ENCODE measurements at regions not wholly inside any gene's neighbourhood (a gene's known extent, or its start where the extent isn't known, plus 50 kb on each side); places are given as distances from the start of the nearest gene placed in this dataset.

DNA sequence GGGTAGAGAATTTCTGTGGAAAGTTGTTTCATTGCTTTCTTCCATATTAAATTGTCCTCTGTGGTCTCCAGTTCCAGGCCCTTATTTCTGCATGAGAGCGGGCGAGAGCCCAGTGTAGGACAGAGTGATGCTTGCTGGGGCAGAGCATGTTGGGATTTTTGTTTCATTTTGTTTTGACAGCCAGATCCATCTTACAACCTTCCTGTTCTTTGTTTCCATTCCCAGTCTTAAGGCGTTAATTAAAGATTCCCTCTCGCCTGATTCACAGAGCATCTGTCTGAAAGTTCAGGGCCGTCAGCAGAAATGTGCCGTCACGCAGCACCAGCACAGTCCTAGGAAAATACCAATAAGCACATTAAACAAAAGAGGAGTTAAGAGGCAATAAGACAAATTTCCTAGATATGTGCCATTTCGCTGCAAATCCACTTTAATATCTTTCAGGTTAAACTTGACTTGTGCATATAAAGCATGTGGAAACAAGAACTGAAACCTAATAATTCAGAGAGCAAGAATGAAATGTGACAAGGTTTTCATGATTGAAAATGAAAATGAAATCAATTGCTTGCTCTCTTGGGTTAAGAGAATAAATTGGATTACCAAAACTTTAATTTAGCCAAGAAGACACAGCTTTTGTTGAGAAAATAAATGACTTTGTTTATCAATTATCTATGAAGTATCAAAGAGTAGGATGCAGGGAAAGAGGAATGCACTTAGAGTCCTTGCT is 210.7 kb upstream of the SLC10A2 start:
- no peak overlapping the region for H3K4me3 ChIP-seq
- no peaks in the 10 kb centered on the region for H3K4me1 ChIP-seq
- intact Hi-C loops (cut with DNase I): no loop called here
- H3K27me3 ChIP-seq: no peaks in the 10 kb centered on the region
- DNase-seq (ENCODE audit: extremely low spot score in 2 of 2): no peak
- no peaks in the 10 kb centered on the region for H3K9me3 ChIP-seq
- H3K36me3 ChIP-seq: no peaks in the 10 kb centered on the region
- TF ChIP-seq, protein P1, sequence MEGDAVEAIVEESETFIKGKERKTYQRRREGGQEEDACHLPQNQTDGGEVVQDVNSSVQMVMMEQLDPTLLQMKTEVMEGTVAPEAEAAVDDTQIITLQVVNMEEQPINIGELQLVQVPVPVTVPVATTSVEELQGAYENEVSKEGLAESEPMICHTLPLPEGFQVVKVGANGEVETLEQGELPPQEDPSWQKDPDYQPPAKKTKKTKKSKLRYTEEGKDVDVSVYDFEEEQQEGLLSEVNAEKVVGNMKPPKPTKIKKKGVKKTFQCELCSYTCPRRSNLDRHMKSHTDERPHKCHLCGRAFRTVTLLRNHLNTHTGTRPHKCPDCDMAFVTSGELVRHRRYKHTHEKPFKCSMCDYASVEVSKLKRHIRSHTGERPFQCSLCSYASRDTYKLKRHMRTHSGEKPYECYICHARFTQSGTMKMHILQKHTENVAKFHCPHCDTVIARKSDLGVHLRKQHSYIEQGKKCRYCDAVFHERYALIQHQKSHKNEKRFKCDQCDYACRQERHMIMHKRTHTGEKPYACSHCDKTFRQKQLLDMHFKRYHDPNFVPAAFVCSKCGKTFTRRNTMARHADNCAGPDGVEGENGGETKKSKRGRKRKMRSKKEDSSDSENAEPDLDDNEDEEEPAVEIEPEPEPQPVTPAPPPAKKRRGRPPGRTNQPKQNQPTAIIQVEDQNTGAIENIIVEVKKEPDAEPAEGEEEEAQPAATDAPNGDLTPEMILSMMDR (IDR thresholded peaks at IDR 0.05): no peak
- TF ChIP-seq POLR2A (IDR thresholded peaks at IDR 0.05) (no peak), POLR2AphosphoS5 (IDR thresholded peaks at IDR 0.05; ENCODE audit: insufficient read depth in 1 of 2, low read depth in 1 of 2) (no peak)
- no peak overlapping the region for H3K27ac ChIP-seq

DNA sequence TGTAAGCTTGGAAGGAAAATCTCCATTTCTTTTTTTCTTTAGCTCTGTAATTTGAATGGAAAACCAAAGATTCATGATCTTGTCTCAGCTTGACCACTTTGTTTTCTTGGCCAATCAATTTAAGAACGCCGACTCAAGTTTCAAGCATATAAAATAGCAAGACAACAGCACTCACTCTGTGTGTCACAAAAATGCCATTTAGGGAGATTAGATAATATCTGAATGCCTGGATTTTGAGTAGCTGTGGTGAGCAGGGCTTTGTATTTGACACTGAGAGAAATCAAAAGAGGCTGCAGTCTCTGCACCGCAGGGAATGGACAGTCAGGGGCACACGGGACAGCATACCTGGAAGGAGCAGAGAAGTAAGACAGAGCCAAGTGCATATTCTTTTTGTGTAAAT is 209.5 kb upstream of the SLC10A2 start:
- H3K9me3 ChIP-seq: no peaks in the 10 kb centered on the region
- H3K4me3 ChIP-seq: no peak overlapping the region
- H3K27me3 ChIP-seq: no peaks in the 10 kb centered on the region
- intact Hi-C loops (cut with DNase I): no loop called here
- no peaks in the 10 kb centered on the region for H3K4me1 ChIP-seq
- no peak overlapping the region for H3K27ac ChIP-seq
- no peak for DNase-seq (ENCODE audit: extremely low spot score in 2 of 2)
- H3K36me3 ChIP-seq: no peaks in the 10 kb centered on the region
- no peak for TF ChIP-seq POLR2AphosphoS5 (IDR thresholded peaks at IDR 0.05; ENCODE audit: insufficient read depth in 1 of 2, low read depth in 1 of 2)
- TF ChIP-seq, protein P1 (IDR thresholded peaks at IDR 0.05): no peak
- TF ChIP-seq POLR2A (IDR thresholded peaks at IDR 0.05): no peak

DNA sequence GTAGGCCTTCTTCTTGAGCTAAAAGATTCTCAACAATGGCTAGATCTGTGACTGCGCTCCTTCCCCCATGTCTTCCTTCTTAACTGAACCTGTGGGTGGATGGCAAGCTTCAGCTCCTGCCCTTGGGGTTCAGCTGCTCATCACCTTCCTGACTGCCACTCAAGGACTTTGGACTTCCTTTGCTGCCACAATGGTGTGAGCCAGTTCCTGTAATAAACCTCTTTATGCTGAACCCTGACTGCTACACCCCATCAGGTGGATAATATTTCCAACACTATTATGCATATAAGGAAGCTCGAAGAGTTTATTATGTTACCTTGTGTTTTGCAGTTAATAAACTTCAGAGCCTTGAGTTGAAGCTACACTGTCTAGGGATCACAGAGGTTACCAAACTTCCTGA is 208.9 kb upstream of the SLC10A2 start:
- TF ChIP-seq, protein P1 (IDR thresholded peaks at IDR 0.05): no peak
- TF ChIP-seq POLR2A (IDR thresholded peaks at IDR 0.05): no peak
- TF ChIP-seq POLR2AphosphoS5 (IDR thresholded peaks at IDR 0.05; ENCODE audit: insufficient read depth in 1 of 2, low read depth in 1 of 2): no peak
- H3K4me1 ChIP-seq: no peaks in the 10 kb centered on the region
- no peak overlapping the region for H3K27ac ChIP-seq
- H3K27me3 ChIP-seq: no peaks in the 10 kb centered on the region
- DNase-seq (ENCODE audit: extremely low spot score in 2 of 2): no peak
- H3K9me3 ChIP-seq: no peaks in the 10 kb centered on the region
- no peaks in the 10 kb centered on the region for H3K36me3 ChIP-seq
- intact Hi-C loops (cut with DNase I): no loop called here
- H3K4me3 ChIP-seq: no peak overlapping the region

DNA sequence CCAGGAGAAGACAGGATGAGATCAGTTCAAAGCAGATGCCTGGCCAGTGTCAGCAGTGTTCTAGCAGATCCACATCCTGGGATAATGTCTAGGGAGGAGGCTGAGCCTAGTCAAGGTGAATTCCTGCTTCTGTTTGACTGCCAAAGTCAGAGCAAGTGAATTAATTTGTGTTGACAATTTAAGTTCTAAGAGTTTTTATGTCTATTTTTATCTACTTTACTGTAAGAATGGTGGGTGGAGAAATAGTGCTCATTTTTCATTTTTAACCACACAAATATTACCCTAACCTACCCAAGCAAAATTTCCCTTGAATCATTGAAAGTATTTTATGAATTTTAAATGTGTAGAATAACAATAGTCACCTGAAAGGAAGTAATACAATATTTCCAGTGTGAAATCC is 207.6 kb upstream of the SLC10A2 start:
- DNase-seq (ENCODE audit: extremely low spot score in 2 of 2): no peak
- H3K4me3 ChIP-seq: no peak overlapping the region
- no peaks in the 10 kb centered on the region for H3K27me3 ChIP-seq
- no peak overlapping the region for H3K27ac ChIP-seq
- no peaks in the 10 kb centered on the region for H3K4me1 ChIP-seq
- intact Hi-C loops (cut with DNase I): no loop called here
- H3K9me3 ChIP-seq: no peaks in the 10 kb centered on the region
- no peaks in the 10 kb centered on the region for H3K36me3 ChIP-seq
- TF ChIP-seq, protein P1 (IDR thresholded peaks at IDR 0.05): no peak
- TF ChIP-seq POLR2AphosphoS5 (IDR thresholded peaks at IDR 0.05; ENCODE audit: insufficient read depth in 1 of 2, low read depth in 1 of 2) (no peak), POLR2A (IDR thresholded peaks at IDR 0.05) (no peak)

DNA sequence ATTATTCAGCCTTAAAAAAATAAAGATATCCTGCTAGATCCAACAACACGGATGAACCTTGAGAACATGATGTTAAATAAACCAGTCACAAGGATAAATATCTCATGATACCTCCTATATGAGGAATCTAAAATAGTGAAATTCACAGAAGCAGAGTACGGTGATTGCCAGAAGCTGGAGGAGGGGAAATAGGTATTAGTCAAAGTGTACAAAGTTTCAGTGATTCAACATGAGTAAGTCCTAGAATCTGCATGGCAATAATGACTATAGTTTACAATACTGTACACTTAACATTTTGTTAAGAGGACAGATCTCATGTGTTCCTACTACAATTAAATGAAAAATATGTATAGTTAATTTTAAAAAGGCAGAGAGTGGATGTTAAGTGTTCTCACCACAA is 206.6 kb upstream of the SLC10A2 start:
- no peak for TF ChIP-seq POLR2A (IDR thresholded peaks at IDR 0.05)
- TF ChIP-seq, protein P1 (IDR thresholded peaks at IDR 0.05): no peak
- TF ChIP-seq POLR2AphosphoS5 (IDR thresholded peaks at IDR 0.05; ENCODE audit: insufficient read depth in 1 of 2, low read depth in 1 of 2): no peak
- H3K36me3 ChIP-seq: no peaks in the 10 kb centered on the region
- H3K27ac ChIP-seq: no peak overlapping the region
- no peak for DNase-seq (ENCODE audit: extremely low spot score in 2 of 2)
- intact Hi-C loops (cut with DNase I): no loop called here
- H3K4me3 ChIP-seq: no peak overlapping the region
- H3K9me3 ChIP-seq: no peaks in the 10 kb centered on the region
- H3K4me1 ChIP-seq: no peaks in the 10 kb centered on the region
- H3K27me3 ChIP-seq: no peaks in the 10 kb centered on the region

All from vagina (tissue), 2 donors.